ENCODE measurements at regions not wholly inside any gene's neighbourhood (a gene's known extent, or its start where the extent isn't known, plus 50 kb on each side); places are given as distances from the start of the nearest gene placed in this dataset.

- dilution Hi-C loops (cut with MboI; ENCODE audit: extremely low pct_ligation_motif_present, low sequenced_read_pairs), result no loop called here
Measured at GRCh38 chr4:147408189-147408588, 72.7 kb upstream of the EDNRA start.

GRCh38 chr4:147409350-147409749 is 71.5 kb upstream of the EDNRA start:
- dilution Hi-C loops (cut with MboI; ENCODE audit: extremely low pct_ligation_motif_present, low sequenced_read_pairs), result no loop called here
- no peak overlapping the region for H3K9ac ChIP-seq (ENCODE audit: control insufficient read depth, extremely low read depth, insufficient read depth, low read length)
- TF ChIP-seq CTCF (optimal IDR thresholded peaks at IDR 0.05 in 1 of 3, IDR thresholded peaks at IDR 0.05 in 1 of 3, conservative IDR thresholded peaks at IDR 0.05 in 1 of 3; ENCODE audit: extremely low read depth in 1 of 3, insufficient read depth in 2 of 3, low read length in 3 of 3) (no peak), EZH2 (IDR thresholded peaks at IDR 0.05; ENCODE audit: low read length) (no peak)
- no peaks in the 10 kb centered on the region for H3K4me1 ChIP-seq (ENCODE audit: control insufficient read depth, extremely low read depth, insufficient read depth, low read length)
- H3K4me2 ChIP-seq (ENCODE audit: control insufficient read depth, extremely low read depth, insufficient read depth, low read depth, low read length), result no peak overlapping the region
- H3K27ac ChIP-seq (ENCODE audit: control insufficient read depth, insufficient read depth, low read length), result no peak overlapping the region
- H3K9me1 ChIP-seq (ENCODE audit: control insufficient read depth, extremely low read depth, insufficient read depth, low read length), result no peaks in the 10 kb centered on the region
- H3K79me2 ChIP-seq (ENCODE audit: control insufficient read depth, insufficient read depth, low read length), result no peaks in the 10 kb centered on the region
- peak overlapping the region; percentile 13 for H2AFZ ChIP-seq (ENCODE audit: control insufficient read depth, low read length)
- DNase-seq (ENCODE audit: low read depth, low spot score) (no peak), FAIRE-seq (peak; percentile 9)
- no peaks in the 10 kb centered on the region for H3K36me3 ChIP-seq (ENCODE audit: control insufficient read depth in 2 of 2, extremely low read depth in 1 of 2, insufficient read depth in 2 of 2, low read length in 2 of 2)
- no peaks in the 10 kb centered on the region for H4K20me1 ChIP-seq (ENCODE audit: control insufficient read depth, extremely low read depth, insufficient read depth, low read length)
- H3K4me3 ChIP-seq (ENCODE audit: control insufficient read depth in 2 of 3, extremely low read depth in 1 of 3, insufficient read depth in 2 of 3, low read depth in 1 of 3, low read length in 3 of 3), result no peak overlapping the region
- no peaks in the 10 kb centered on the region for H3K27me3 ChIP-seq (ENCODE audit: control insufficient read depth, extremely low read depth, insufficient read depth, low read length)
- no peaks in the 10 kb centered on the region for H3K9me3 ChIP-seq (ENCODE audit: control insufficient read depth, low read depth, low read length)

More at GRCh38 chr4:147408189-147408588, 72.7 kb upstream of the EDNRA start:
- FAIRE-seq (no peak), DNase-seq (ENCODE audit: low read depth, low spot score) (no peak)
- no peak overlapping the region for H3K4me3 ChIP-seq (ENCODE audit: control insufficient read depth in 2 of 3, extremely low read depth in 1 of 3, insufficient read depth in 2 of 3, low read depth in 1 of 3, low read length in 3 of 3)
- TF ChIP-seq CTCF (optimal IDR thresholded peaks at IDR 0.05 in 1 of 3, IDR thresholded peaks at IDR 0.05 in 1 of 3, conservative IDR thresholded peaks at IDR 0.05 in 1 of 3; ENCODE audit: extremely low read depth in 1 of 3, insufficient read depth in 2 of 3, low read length in 3 of 3), result no peak
- H4K20me1 ChIP-seq (ENCODE audit: control insufficient read depth, extremely low read depth, insufficient read depth, low read length), result no peaks in the 10 kb centered on the region
- H2AFZ ChIP-seq (ENCODE audit: control insufficient read depth, low read length), result no peak overlapping the region
- no peak overlapping the region for H3K4me2 ChIP-seq (ENCODE audit: control insufficient read depth, extremely low read depth, insufficient read depth, low read depth, low read length)
- no peak overlapping the region for H3K27ac ChIP-seq (ENCODE audit: control insufficient read depth, insufficient read depth, low read length)
- no peaks in the 10 kb centered on the region for H3K9me1 ChIP-seq (ENCODE audit: control insufficient read depth, extremely low read depth, insufficient read depth, low read length)
- H3K79me2 ChIP-seq (ENCODE audit: control insufficient read depth, insufficient read depth, low read length), result no peaks in the 10 kb centered on the region
- no peak overlapping the region for H3K9ac ChIP-seq (ENCODE audit: control insufficient read depth, extremely low read depth, insufficient read depth, low read length)
- H3K9me3 ChIP-seq (ENCODE audit: control insufficient read depth, low read depth, low read length), result no peaks in the 10 kb centered on the region
- no peaks in the 10 kb centered on the region for H3K27me3 ChIP-seq (ENCODE audit: control insufficient read depth, extremely low read depth, insufficient read depth, low read length)
- no peaks in the 10 kb centered on the region for H3K36me3 ChIP-seq (ENCODE audit: control insufficient read depth in 2 of 2, extremely low read depth in 1 of 2, insufficient read depth in 2 of 2, low read length in 2 of 2)
- H3K4me1 ChIP-seq (ENCODE audit: control insufficient read depth, extremely low read depth, insufficient read depth, low read length), result no peaks in the 10 kb centered on the region
